HCT116 (cell line): ENCODE measurements at regions not wholly inside any gene's neighbourhood (a gene's known extent, or its start where the extent isn't known, plus 50 kb on each side); places are given as distances from the start of the nearest gene placed in this dataset.

Experiments used
- ATAC-seq: fragments of 200-7000 bp; cut with Tn5 transposase; 2 replicates; pipeline ENCODE4 v1.9.1; 2020; ENCODE audit warnings: mild to moderate bottlenecking, moderate library complexity
- BruUV-seq: library from RNA; stranded (reverse); fragments of 400-500 nt; replicated peaks from 2 replicates; lab custom pipeline; 2021; lab: Mats Ljungman, UMichigan
- CTCF ChIA-PET: fragments of 300-600 bp; sonication (Branson Sonifier 250); formaldehyde crosslinking; loops from one replicate; lab custom pipeline; 2021; ENCODE audit warnings: antibody characterized with exemption; lab: Charles Lee
- POLR2A ChIA-PET: fragments of 300-600, 350-600 bp; sonication (Branson Sonifier 250); formaldehyde crosslinking; loops from one replicate; lab custom pipeline; 2021; ENCODE audit warnings: antibody characterized with exemption; lab: Charles Lee
- RAD21 ChIA-PET, 2 experiments: fragments of 300-600 bp; sonication (Branson Sonifier 250); formaldehyde crosslinking; loops; one replicate each; lab custom pipeline; 2023; ENCODE audit warnings: low total read pairs in 2 of 2; ENCODE audit not compliant: uncharacterized antibody in 2 of 2, unreplicated experiment in 2 of 2, low non-redundant PET in 1 of 2; lab: Charles Lee
- DNase-seq: peaks from one replicate; pipeline ENCODE4 v3.0.0-alpha.2; 2010; ENCODE audit warnings: low read depth, low spot score
- H2AFZ ChIP-seq: fragments of 200-600 bp; shearing (Covaris generic), sonication (generic); 2 replicates; pipeline ENCODE4 v1.6.1; 2017; ENCODE audit warnings: low read depth, mixed run types, mixed read lengths, antibody characterized with exemption, low read length; ENCODE audit not compliant: poor library complexity, severe bottlenecking
- H3K27ac ChIP-seq: 2 replicates; pipeline ENCODE4 v1.5.1; 2012; ENCODE audit warnings: low read depth, low read length
- H3K27me3 ChIP-seq: fragments of 200-600 bp; sonication (generic); 2 replicates; pipeline ENCODE4 v1.6.1; 2016; ENCODE audit warnings: mixed run types, low read length, mixed read lengths; ENCODE audit not compliant: insufficient read depth
- H3K36me3 ChIP-seq, 2 experiments: fragments of 200-500 bp in 1 of 2; fragments of 200-600 bp in 1 of 2; sonication (Bioruptor generic) in 1 of 2; sonication (generic) in 1 of 2; 2 replicates each; pipeline versions ENCODE4 v1.5.1 to v1.6.1; 2014 to 2016; ENCODE audit warnings: low read length in 2 of 2, inconsistent platforms in 1 of 2, mixed read lengths in 1 of 2, mixed run types in 1 of 2; ENCODE audit not compliant: insufficient read depth in 2 of 2, control insufficient read depth in 1 of 2
- H3K4me1 ChIP-seq, 2 experiments: fragments of 200-600 bp in 1 of 2; sonication (generic) in 1 of 2; 2 replicates each; pipeline versions ENCODE4 v1.5.1 to v1.6.1; 2012 to 2017; ENCODE audit warnings: low read length in 2 of 2, inconsistent platforms in 1 of 2, mild to moderate bottlenecking in 1 of 2, mixed read lengths in 1 of 2, mixed run types in 1 of 2, moderate library complexity in 1 of 2; ENCODE audit not compliant: insufficient read depth in 2 of 2, control insufficient read depth in 1 of 2
- H3K4me2 ChIP-seq: fragments of 200-600 bp; sonication (generic); 2 replicates; pipeline ENCODE4 v1.6.1; 2017; ENCODE audit warnings: mixed run types, low read length, mixed read lengths
- H3K4me3 ChIP-seq, 2 experiments: fragments of 200-600 bp in 1 of 2; sonication (generic) in 1 of 2; replicated peaks in 1 of 2; 2 replicates each; pipeline ENCODE4 v1.5.1; 2011 to 2016; ENCODE audit warnings: low read length in 2 of 2, control low read depth in 1 of 2, low read depth in 1 of 2, mild to moderate bottlenecking in 1 of 2, mixed read lengths in 1 of 2, mixed run types in 1 of 2
- H3K79me2 ChIP-seq: fragments of 200-600 bp; sonication (generic); 2 replicates; pipeline ENCODE4 v1.6.1; 2017; ENCODE audit warnings: mild to moderate bottlenecking, mixed run types, low read length, moderate library complexity, mixed read lengths; ENCODE audit not compliant: insufficient read depth
- H3K9ac ChIP-seq: fragments of 200-600 bp; sonication (generic); 2 replicates; pipeline ENCODE4 v1.6.1; 2016; ENCODE audit warnings: low read length, mixed read lengths
- H3K9me2 ChIP-seq: fragments of 200-600 bp; sonication (generic), shearing (Covaris generic); 2 replicates; pipeline ENCODE4 v1.6.1; 2017; ENCODE audit warnings: mixed run types, mild to moderate bottlenecking, moderate library complexity; ENCODE audit not compliant: insufficient read depth
- H3K9me3 ChIP-seq, 2 experiments: fragments of 200-500 bp in 1 of 2; fragments of 200-600 bp in 1 of 2; sonication (Bioruptor generic) in 1 of 2; sonication (generic) in 1 of 2; 2 replicates each; pipeline ENCODE4 v1.6.1; 2014 to 2017; ENCODE audit warnings: low read length in 2 of 2, mixed read lengths in 2 of 2, inconsistent platforms in 1 of 2, low read depth in 1 of 2, mild to moderate bottlenecking in 1 of 2, mixed run types in 1 of 2, moderate library complexity in 1 of 2; ENCODE audit not compliant: control insufficient read depth in 1 of 2, insufficient read depth in 1 of 2
- H4K20me1 ChIP-seq: fragments of 200-600 bp; sonication (generic), shearing (Covaris generic); 2 replicates; pipeline ENCODE4 v1.6.1; 2017; ENCODE audit warnings: mixed run types, mild to moderate bottlenecking, moderate library complexity; ENCODE audit not compliant: insufficient read depth
- CBX3 ChIP-seq: IDR thresholded peaks from 2 replicates; pipeline ENCODE4 v1.6.1; 2012; ENCODE audit warnings: low read depth
- CEBPB ChIP-seq: IDR thresholded peaks from 2 replicates; pipeline ENCODE4 v1.6.1; 2012; ENCODE audit warnings: low read depth
- CTCF ChIP-seq, 3 experiments: fragments of 200-600 bp in 1 of 3; sonication (generic) in 1 of 3; IDR thresholded peaks in 2 of 3; conservative IDR thresholded peaks in 1 of 3; 2 replicates each; pipeline ENCODE4 v1.5.1; 2012 to 2017; ENCODE audit warnings: low read depth in 2 of 3, low read length in 2 of 3, antibody characterized with exemption in 1 of 3, borderline replicate concordance in 1 of 3, control low read depth in 1 of 3, mild to moderate bottlenecking in 1 of 3, mixed read lengths in 1 of 3, mixed run types in 1 of 3, moderate library complexity in 1 of 3; ENCODE audit not compliant: insufficient read depth in 1 of 3
- ELF1 ChIP-seq: IDR thresholded peaks from 2 replicates; pipeline ENCODE4 v1.6.1; 2012; ENCODE audit warnings: low read depth, borderline replicate concordance
- EZH2 ChIP-seq: fragments of 200-600 bp; sonication (generic); IDR thresholded peaks from 2 replicates; pipeline ENCODE4 v1.6.1; 2017; ENCODE audit warnings: antibody characterized with exemption, mixed run types
- EZH2phosphoT487 ChIP-seq: fragments of 200-600 bp; IDR thresholded peaks from 2 replicates; pipeline ENCODE4 v1.6.1; 2018; ENCODE audit warnings: antibody characterized with exemption, borderline replicate concordance
- JUND ChIP-seq: IDR thresholded peaks from 2 replicates; pipeline ENCODE4 v1.6.1; 2012
- POLR2AphosphoS5 ChIP-seq: IDR thresholded peaks from 2 replicates; pipeline ENCODE4 v1.6.1; 2011; ENCODE audit warnings: mild to moderate bottlenecking, low read depth, low read length, moderate library complexity
- SIN3A ChIP-seq: IDR thresholded peaks from 2 replicates; pipeline ENCODE4 v1.6.1; 2012; ENCODE audit warnings: low read depth
- SP1 ChIP-seq: IDR thresholded peaks from 2 replicates; pipeline ENCODE4 v1.6.1; 2012; ENCODE audit warnings: low read depth
- SRF ChIP-seq: IDR thresholded peaks from 2 replicates; pipeline ENCODE4 v1.6.1; 2012; ENCODE audit warnings: low read depth
- TCF7L2 ChIP-seq: IDR thresholded peaks from 2 replicates; pipeline ENCODE4 v1.7.0; 2011; ENCODE audit warnings: borderline replicate concordance, inconsistent platforms; ENCODE audit not compliant: insufficient read depth, insufficient read length; ENCODE audit errors: extremely low read depth
- ZFX ChIP-seq: fragments of 450-650 bp; IDR thresholded peaks from 2 replicates; pipeline ENCODE4 v1.6.1; 2017
- ZNF274 ChIP-seq: fragments of 200-500 bp; sonication (Bioruptor generic); IDR thresholded peaks from 2 replicates; pipeline ENCODE4 v1.6.1; 2014; ENCODE audit warnings: mild to moderate bottlenecking, low read depth, low read length, inconsistent platforms
- intact Hi-C: fragments of 100-400 bp; cut with micrococcal nuclease; formaldehyde crosslinking; loops from 2 replicates; pipeline ENCODE4 v1.10.0; 2022
- TF ChIP-seq, protein P1 (sequence below): IDR thresholded peaks from 2 replicates; pipeline ENCODE4 v1.6.1; 2012; ENCODE audit warnings: low read depth
- TF ChIP-seq, protein P2 (sequence below): IDR thresholded peaks from 2 replicates; pipeline ENCODE4 v1.6.1; 2012

DNA sequence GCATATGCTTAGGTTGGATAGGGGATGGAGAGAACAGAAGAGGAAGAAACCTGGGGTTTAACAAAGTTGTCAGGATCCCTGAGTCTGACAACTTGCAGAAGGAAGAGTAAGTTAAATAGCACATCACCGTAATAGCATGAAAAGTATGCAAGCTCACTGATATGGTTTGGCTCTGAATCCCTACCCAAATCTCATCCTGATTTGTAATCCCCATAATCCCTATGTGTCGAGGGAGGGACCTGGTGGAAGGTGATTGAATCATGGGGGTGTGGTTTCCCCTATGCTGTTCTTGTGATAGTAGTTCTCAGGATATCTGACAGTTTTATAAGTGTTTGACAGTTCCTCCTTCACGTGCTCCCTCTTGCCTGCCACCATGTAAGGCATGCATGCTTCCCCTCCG lies 193.3 kb downstream of the PSAT1 start:
- no TSS peak for BruUV-seq
- TF ChIP-seq ELF1 (no peak), EZH2 (no peak), ZNF274 (no peak), SIN3A (no peak), CEBPB (no peak), SRF (no peak), ZFX (no peak), JUND (no peak), CTCF (IDR thresholded peaks at IDR 0.05 in 2 of 3, conservative IDR thresholded peaks at IDR 0.05 in 1 of 3; ENCODE audit: borderline replicate concordance in 1 of 3, insufficient read depth in 1 of 3, low read depth in 2 of 3, low read length in 2 of 3) (no peak), TCF7L2 (no peak), POLR2AphosphoS5 (no peak), EZH2phosphoT487 (no peak), CBX3 (no peak), SP1 (no peak)
- TF ChIP-seq, protein P1, sequence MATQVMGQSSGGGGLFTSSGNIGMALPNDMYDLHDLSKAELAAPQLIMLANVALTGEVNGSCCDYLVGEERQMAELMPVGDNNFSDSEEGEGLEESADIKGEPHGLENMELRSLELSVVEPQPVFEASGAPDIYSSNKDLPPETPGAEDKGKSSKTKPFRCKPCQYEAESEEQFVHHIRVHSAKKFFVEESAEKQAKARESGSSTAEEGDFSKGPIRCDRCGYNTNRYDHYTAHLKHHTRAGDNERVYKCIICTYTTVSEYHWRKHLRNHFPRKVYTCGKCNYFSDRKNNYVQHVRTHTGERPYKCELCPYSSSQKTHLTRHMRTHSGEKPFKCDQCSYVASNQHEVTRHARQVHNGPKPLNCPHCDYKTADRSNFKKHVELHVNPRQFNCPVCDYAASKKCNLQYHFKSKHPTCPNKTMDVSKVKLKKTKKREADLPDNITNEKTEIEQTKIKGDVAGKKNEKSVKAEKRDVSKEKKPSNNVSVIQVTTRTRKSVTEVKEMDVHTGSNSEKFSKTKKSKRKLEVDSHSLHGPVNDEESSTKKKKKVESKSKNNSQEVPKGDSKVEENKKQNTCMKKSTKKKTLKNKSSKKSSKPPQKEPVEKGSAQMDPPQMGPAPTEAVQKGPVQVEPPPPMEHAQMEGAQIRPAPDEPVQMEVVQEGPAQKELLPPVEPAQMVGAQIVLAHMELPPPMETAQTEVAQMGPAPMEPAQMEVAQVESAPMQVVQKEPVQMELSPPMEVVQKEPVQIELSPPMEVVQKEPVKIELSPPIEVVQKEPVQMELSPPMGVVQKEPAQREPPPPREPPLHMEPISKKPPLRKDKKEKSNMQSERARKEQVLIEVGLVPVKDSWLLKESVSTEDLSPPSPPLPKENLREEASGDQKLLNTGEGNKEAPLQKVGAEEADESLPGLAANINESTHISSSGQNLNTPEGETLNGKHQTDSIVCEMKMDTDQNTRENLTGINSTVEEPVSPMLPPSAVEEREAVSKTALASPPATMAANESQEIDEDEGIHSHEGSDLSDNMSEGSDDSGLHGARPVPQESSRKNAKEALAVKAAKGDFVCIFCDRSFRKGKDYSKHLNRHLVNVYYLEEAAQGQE: no peak
- TF ChIP-seq, protein P2, sequence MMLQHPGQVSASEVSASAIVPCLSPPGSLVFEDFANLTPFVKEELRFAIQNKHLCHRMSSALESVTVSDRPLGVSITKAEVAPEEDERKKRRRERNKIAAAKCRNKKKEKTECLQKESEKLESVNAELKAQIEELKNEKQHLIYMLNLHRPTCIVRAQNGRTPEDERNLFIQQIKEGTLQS: no peak
- H3K9me3 ChIP-seq: no peaks in the 10 kb centered on the region
- no peak overlapping the region for H3K9ac ChIP-seq
- H3K79me2 ChIP-seq: no peaks in the 10 kb centered on the region
- intact Hi-C loops: no loop called here
- RAD21 ChIA-PET: no interaction called here
- H2AFZ ChIP-seq: no peak overlapping the region
- no peak overlapping the region for H3K4me3 ChIP-seq
- ATAC-seq: no peak
- H3K27ac ChIP-seq: no peak overlapping the region
- POLR2A ChIA-PET: no interaction called here
- CTCF ChIA-PET: no interaction called here
- no peaks in the 10 kb centered on the region for H3K27me3 ChIP-seq
- no peaks in the 10 kb centered on the region for H3K4me1 ChIP-seq
- H3K4me2 ChIP-seq: no peak overlapping the region
- H3K36me3 ChIP-seq: no peaks in the 10 kb centered on the region
- DNase-seq: no peak
- H4K20me1 ChIP-seq: no peaks in the 10 kb centered on the region
- H3K9me2 ChIP-seq: no peaks in the 10 kb centered on the region
